ENCODE measurements at regions not wholly inside any gene's neighbourhood (a gene's known extent, or its start where the extent isn't known, plus 50 kb on each side); places are given as distances from the start of the nearest gene placed in this dataset.

GRCh38 chr7:9890092-9890491, 1083.6 kb upstream of the PHF14 start:
- ATAC-seq (ENCODE audit: low read depth): no peak
- no peak overlapping the region for H2BK20ac ChIP-seq (ENCODE audit: low read depth, low read length)
- H3K36me3 ChIP-seq (ENCODE audit: control insufficient read depth, insufficient read depth, low read length): no peaks in the 10 kb centered on the region
- WGBS, 2 experiments (ENCODE audit: extremely low coverage in 2 of 2, insufficient read length in 1 of 2): 40% methylated on average over 1 of the region's 3 CpGs; no CpG with 5 or more reads in 1 of the 2 experiments
- in situ Hi-C loops (cut with MboI; ENCODE audit: low sequenced_read_pairs): no loop called here
- no peak overlapping the region for H3K14ac ChIP-seq (replicated peaks; ENCODE audit: low read depth, low read length)
- no peak overlapping the region for H4K5ac ChIP-seq (ENCODE audit: low read depth, low read length)
- H4K91ac ChIP-seq (ENCODE audit: insufficient read depth, low read depth, low read length): no peak overlapping the region
- H4K8ac ChIP-seq (ENCODE audit: low read depth in 2 of 2, low read length in 2 of 2): no peak overlapping the region
- no peak overlapping the region for H2BK5ac ChIP-seq (ENCODE audit: low read depth, low read length, poor library complexity, severe bottlenecking)
- CTCF ChIA-PET: no interaction called here
- H2AFZ ChIP-seq (replicated peaks; ENCODE audit: low read length, poor library complexity): no peak overlapping the region
- no peaks in the 10 kb centered on the region for H3K79me1 ChIP-seq (ENCODE audit: low read depth in 1 of 2, low read length in 2 of 2)
- H2AK5ac ChIP-seq (ENCODE audit: low read depth, low read length): no peak overlapping the region
- H3K9ac ChIP-seq (ENCODE audit: low read depth, low read length): no peak overlapping the region
- no peak overlapping the region for H3K23ac ChIP-seq (ENCODE audit: low read depth, low read length)
- no peak overlapping the region for H3K4me3 ChIP-seq (ENCODE audit: insufficient read depth, low read depth, low read length)
- no peak overlapping the region for H2AK9ac ChIP-seq (replicated peaks; ENCODE audit: low read depth, low read length, poor library complexity)
- H4K20me1 ChIP-seq (ENCODE audit: insufficient read depth, low read length): no peaks in the 10 kb centered on the region
- TF ChIP-seq MXI1 (IDR thresholded peaks at IDR 0.05; ENCODE audit: borderline replicate concordance, low read depth, low read length) (no peak), CEBPB (IDR thresholded peaks at IDR 0.05; ENCODE audit: low read depth, low read length) (no peak), MAZ (IDR thresholded peaks at IDR 0.05; ENCODE audit: borderline replicate concordance, low read depth, low read length) (no peak), FOS (IDR thresholded peaks at IDR 0.05; ENCODE audit: low read depth, low read length) (no peak), USF2 (IDR thresholded peaks at IDR 0.05; ENCODE audit: low read depth, low read length) (no peak), RCOR1 (IDR thresholded peaks at IDR 0.05; ENCODE audit: insufficient replicate concordance, low read length) (no peak), MAFK (IDR thresholded peaks at IDR 0.05; ENCODE audit: low read depth, low read length) (no peak), SMC3 (IDR thresholded peaks at IDR 0.05; ENCODE audit: low read depth, low read length) (no peak), RFX5 (IDR thresholded peaks at IDR 0.05; ENCODE audit: low read depth, low read length) (no peak), NFE2L2 (IDR thresholded peaks at IDR 0.05; ENCODE audit: low read depth, low read length) (no peak), ELK1 (IDR thresholded peaks at IDR 0.05; ENCODE audit: borderline replicate concordance, low read depth, low read length) (no peak), POLR2A (IDR thresholded peaks at IDR 0.05; ENCODE audit: low read depth, low read length) (no peak), CHD1 (IDR thresholded peaks at IDR 0.05; ENCODE audit: low read depth, low read length) (no peak), BHLHE40 (IDR thresholded peaks at IDR 0.05; ENCODE audit: low read depth, low read length) (no peak), RAD21 (IDR thresholded peaks at IDR 0.05; ENCODE audit: low read length) (no peak)
- TF ChIP-seq, protein P1, sequence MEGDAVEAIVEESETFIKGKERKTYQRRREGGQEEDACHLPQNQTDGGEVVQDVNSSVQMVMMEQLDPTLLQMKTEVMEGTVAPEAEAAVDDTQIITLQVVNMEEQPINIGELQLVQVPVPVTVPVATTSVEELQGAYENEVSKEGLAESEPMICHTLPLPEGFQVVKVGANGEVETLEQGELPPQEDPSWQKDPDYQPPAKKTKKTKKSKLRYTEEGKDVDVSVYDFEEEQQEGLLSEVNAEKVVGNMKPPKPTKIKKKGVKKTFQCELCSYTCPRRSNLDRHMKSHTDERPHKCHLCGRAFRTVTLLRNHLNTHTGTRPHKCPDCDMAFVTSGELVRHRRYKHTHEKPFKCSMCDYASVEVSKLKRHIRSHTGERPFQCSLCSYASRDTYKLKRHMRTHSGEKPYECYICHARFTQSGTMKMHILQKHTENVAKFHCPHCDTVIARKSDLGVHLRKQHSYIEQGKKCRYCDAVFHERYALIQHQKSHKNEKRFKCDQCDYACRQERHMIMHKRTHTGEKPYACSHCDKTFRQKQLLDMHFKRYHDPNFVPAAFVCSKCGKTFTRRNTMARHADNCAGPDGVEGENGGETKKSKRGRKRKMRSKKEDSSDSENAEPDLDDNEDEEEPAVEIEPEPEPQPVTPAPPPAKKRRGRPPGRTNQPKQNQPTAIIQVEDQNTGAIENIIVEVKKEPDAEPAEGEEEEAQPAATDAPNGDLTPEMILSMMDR (conservative IDR thresholded peaks at IDR 0.05; ENCODE audit: low read depth, low read length): no peak
- no peak for DNase-seq
- no peak overlapping the region for H3K4me2 ChIP-seq (ENCODE audit: low read depth, low read length)
- POLR2A ChIA-PET (ENCODE audit: unreplicated experiment): no interaction called here
- H3K27me3 ChIP-seq (ENCODE audit: control insufficient read depth, insufficient read depth, low read length): no peaks in the 10 kb centered on the region
- no peaks in the 10 kb centered on the region for H3K4me1 ChIP-seq (ENCODE audit: control insufficient read depth, insufficient read depth, low read length)
- no peak overlapping the region for H2BK15ac ChIP-seq (ENCODE audit: low read depth, low read length)
- H3K56ac ChIP-seq (ENCODE audit: extremely low read depth, insufficient read depth, low read length): no peak overlapping the region
- no peak overlapping the region for H3K27ac ChIP-seq (ENCODE audit: insufficient read depth, low read length)
- peaks cover 13% of the 10 kb centered on the region for H3K9me3 ChIP-seq (ENCODE audit: control insufficient read depth, insufficient read depth, low read length)
- H3K4ac ChIP-seq (ENCODE audit: low read depth, low read length): no peak overlapping the region
- intact Hi-C loops (cut with micrococcal nuclease): no loop called here
- no peak overlapping the region for H3K18ac ChIP-seq (ENCODE audit: low read depth, low read length)
- H3K9me1 ChIP-seq (ENCODE audit: insufficient read depth, low read length): no peaks in the 10 kb centered on the region
- dilution Hi-C loops (cut with HindIII; ENCODE audit: low sequenced_read_pairs, unreplicated experiment): no loop called here
- no TSS peak for BruUV-seq (replicated peaks)
- H2BK120ac ChIP-seq (ENCODE audit: low read depth, low read length): no peak overlapping the region

All from IMR-90 (cell line).